SK-N-DZ (cell line): ENCODE measurements at regions not wholly inside any gene's neighbourhood (a gene's known extent, or its start where the extent isn't known, plus 50 kb on each side); places are given as distances from the start of the nearest gene placed in this dataset.

ENCODE experiments used
- DNase-seq: peaks from one replicate; pipeline ENCODE4 v3.0.0-alpha.2; 2015; ENCODE audit warnings: low spot score

- DNase-seq = no peak
Observed at GRCh38 chr22:19574247-19574646, 50.0 kb upstream of the CLDN5 start.

- no peak for DNase-seq
Observed at GRCh38 chr22:19576460-19577421, 52.5 kb upstream of the CLDN5 start.

- DNase-seq = no peak
Observed at GRCh38 chr22:19577422-19577966, 53.3 kb upstream of the CLDN5 start.

- DNase-seq = no peak
Observed at GRCh38 chr22:19578180-19579004, 54.2 kb upstream of the CLDN5 start.

- no peak for DNase-seq
Observed at GRCh38 chr22:19579115-19579811, 55.1 kb upstream of the CLDN5 start.

- no peak for DNase-seq
Observed at GRCh38 chr22:19579880-19580279, 55.7 kb upstream of the CLDN5 start.

- DNase-seq = no peak
Observed at GRCh38 chr22:19580291-19580890, 56.2 kb upstream of the CLDN5 start.

GRCh38 chr22:19582033-19582693 lies 58.0 kb upstream of the CLDN5 start:
- DNase-seq = no peak

GRCh38 chr22:19586922-19587684 lies 62.9 kb upstream of the CLDN5 start:
- DNase-seq = no peak

GRCh38 chr22:19590696-19591095 lies 66.5 kb upstream of the CLDN5 start:
- no peak for DNase-seq

GRCh38 chr22:19591568-19591967 lies 67.4 kb upstream of the CLDN5 start:
- no peak for DNase-seq

GRCh38 chr22:19592464-19592863 lies 68.3 kb upstream of the CLDN5 start:
- DNase-seq = no peak

- DNase-seq = no peak
Observed at GRCh38 chr22:19593991-19594569, 69.9 kb upstream of the CLDN5 start.

- DNase-seq = no peak
Observed at GRCh38 chr22:19595532-19595931, 71.3 kb upstream of the CLDN5 start.

- DNase-seq = no peak
Observed at GRCh38 chr22:19596680-19597398, 72.6 kb upstream of the CLDN5 start.

- no peak for DNase-seq
Observed at GRCh38 chr22:19597399-19597735, 73.2 kb upstream of the CLDN5 start.

GRCh38 chr22:19598054-19598855 lies 74.0 kb upstream of the CLDN5 start:
- DNase-seq = no peak

GRCh38 chr22:19599004-19599403 lies 74.8 kb upstream of the CLDN5 start:
- no peak for DNase-seq
